Astrocyte of the cerebellum (primary cell): ENCODE measurements at regions not wholly inside any gene's neighbourhood (a gene's known extent, or its start where the extent isn't known, plus 50 kb on each side); places are given as distances from the start of the nearest gene placed in this dataset.

Experiments
- DNase-seq: peaks from one replicate; pipeline ENCODE4 v3.0.0-alpha.2; 2011; ENCODE audit warnings: low read depth
- H3K4me3 ChIP-seq: 2 replicates; pipeline ENCODE4 v1.5.1; 2011; ENCODE audit warnings: mild to moderate bottlenecking, low read depth, low read length, moderate library complexity
- CTCF ChIP-seq: IDR thresholded peaks from 2 replicates; pipeline ENCODE4 v1.5.1; 2012; ENCODE audit warnings: low read length, low read depth, moderate library complexity, mild to moderate bottlenecking; ENCODE audit errors: missing control alignments
- in situ Hi-C: cut with HindIII; loops from 2 replicates; pipeline ENCODE4 v1.10.0; 2017; ENCODE audit warnings: low sequenced_read_pairs

- TF ChIP-seq CTCF: no peak
- no peak overlapping the region for H3K4me3 ChIP-seq
- no peak for DNase-seq
- in situ Hi-C loops: loop anchor here (5.0 kb wide), 1 partner anchor 65 kb away; no protein-coding TSS in a partner anchor
Observed at GRCh38 chr3:144762091-144762490, 790.5 kb downstream of the DIPK2A start.

GRCh38 chr3:144763878-144764454 is 792.3 kb downstream of the DIPK2A start:
- no peak for DNase-seq
- TF ChIP-seq CTCF: no peak
- no peak overlapping the region for H3K4me3 ChIP-seq
- in situ Hi-C loops: loop anchor here (5.0 kb wide), 1 partner anchor 67 kb away; no protein-coding TSS in a partner anchor

DNA sequence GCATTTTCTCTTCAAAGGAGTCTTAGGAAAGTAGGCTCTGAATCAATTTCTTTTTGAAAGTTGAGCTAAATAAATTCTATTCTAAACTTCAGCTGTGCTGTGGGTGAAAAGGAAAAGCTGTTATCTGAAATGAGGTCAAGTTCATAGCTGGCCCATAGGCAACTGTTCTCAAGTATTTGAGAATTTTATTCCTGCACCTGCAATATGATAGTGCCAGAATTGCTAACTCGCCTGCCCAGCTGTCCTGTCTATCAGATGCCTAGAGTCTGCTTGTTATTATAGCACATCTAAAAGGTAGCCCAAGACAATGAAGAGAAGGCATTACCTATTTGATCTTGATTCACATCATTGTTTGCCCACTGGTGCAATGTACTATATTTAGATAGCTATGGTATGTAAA is 798.7 kb downstream of the DIPK2A start:
- in situ Hi-C loops: no loop called here

GRCh38 chr3:144770915-144771351 is 799.3 kb downstream of the DIPK2A start:
- no peak overlapping the region for H3K4me3 ChIP-seq
- in situ Hi-C loops: no loop called here
- TF ChIP-seq CTCF: peak; percentile 36
- peak; percentile 27 for DNase-seq

More for the DNA sequence above, 798.7 kb downstream of the DIPK2A start:
- no peak for DNase-seq
- no peak for TF ChIP-seq CTCF
- no peak overlapping the region for H3K4me3 ChIP-seq

DNA sequence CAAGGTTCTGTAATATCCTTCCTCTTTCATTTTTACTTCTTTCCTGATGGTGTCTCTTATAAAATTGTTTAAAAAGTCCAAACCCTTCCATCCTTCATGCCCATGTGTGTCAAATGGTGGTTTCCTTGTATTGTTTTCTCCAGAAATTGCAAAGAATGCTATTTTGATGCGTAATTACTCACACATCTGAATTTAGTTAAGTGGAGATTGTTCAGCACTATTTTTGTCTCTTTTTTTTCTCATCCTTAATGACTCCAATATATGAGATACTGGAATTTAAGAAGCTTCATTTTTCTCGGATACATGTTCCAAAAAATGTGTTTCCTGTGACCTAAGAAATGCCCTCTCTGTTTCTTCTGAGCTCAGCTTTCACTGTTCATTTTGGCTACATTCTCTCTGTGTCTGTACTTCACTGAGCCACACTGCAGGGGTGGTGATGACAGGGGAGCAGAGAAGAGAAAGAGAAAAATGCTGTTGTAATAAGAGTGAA is 799.8 kb downstream of the DIPK2A start:
- TF ChIP-seq CTCF: no peak

GRCh38 chr3:144772372-144772771 is 800.7 kb downstream of the DIPK2A start:
- no peak overlapping the region for H3K4me3 ChIP-seq
- in situ Hi-C loops: no loop called here
- DNase-seq: no peak
- no peak for TF ChIP-seq CTCF

More for the DNA sequence above, 799.8 kb downstream of the DIPK2A start:
- no peak overlapping the region for H3K4me3 ChIP-seq
- DNase-seq: peak; percentile 20
- in situ Hi-C loops: no loop called here
